HTR-8/SVneo (cell line): ENCODE measurements at regions not wholly inside any gene's neighbourhood (a gene's known extent, or its start where the extent isn't known, plus 50 kb on each side); places are given as distances from the start of the nearest gene placed in this dataset.

ENCODE experiments used
- DNase-seq: peaks from one replicate; pipeline ENCODE4 v3.0.0; 2011; ENCODE audit warnings: low spot score, mixed read lengths; ENCODE audit not compliant: insufficient read length
- FAIRE-seq: peaks from 2 replicates; lab custom pipeline; 2011; peaks lifted over from hg19 to GRCh38; lab: Jason Lieb, UNC

GRCh38 chr17:5812590-5812989 lies 228.3 kb upstream of the NLRP1 start:
- DNase-seq (no peak), FAIRE-seq (no peak)

GRCh38 chr17:5813357-5813756 lies 229.0 kb upstream of the NLRP1 start:
- FAIRE-seq = no peak
- no peak for DNase-seq

- FAIRE-seq (no peak), DNase-seq (no peak)
These were observed 231.1 kb upstream of the NLRP1 start for GRCh38 chr17:5815396-5815795.

GRCh38 chr17:5816491-5817070 lies 232.3 kb upstream of the NLRP1 start:
- FAIRE-seq = no peak
- DNase-seq = no peak

- FAIRE-seq (no peak), DNase-seq (no peak)
These were observed 233.4 kb upstream of the NLRP1 start for GRCh38 chr17:5817475-5818395.

- FAIRE-seq (no peak), DNase-seq (no peak)
These were observed 235.1 kb upstream of the NLRP1 start for GRCh38 chr17:5819396-5819795.

GRCh38 chr17:5819921-5820685 lies 235.8 kb upstream of the NLRP1 start:
- FAIRE-seq = no peak
- DNase-seq = no peak

GRCh38 chr17:5820721-5821456 lies 236.6 kb upstream of the NLRP1 start:
- DNase-seq (no peak), FAIRE-seq (no peak)

GRCh38 chr17:5821803-5822202 lies 237.5 kb upstream of the NLRP1 start:
- FAIRE-seq = no peak
- DNase-seq = no peak

- FAIRE-seq = no peak
- no peak for DNase-seq
These were observed 238.2 kb upstream of the NLRP1 start for GRCh38 chr17:5822281-5823060.

GRCh38 chr17:5823219-5823618 lies 238.9 kb upstream of the NLRP1 start:
- no peak for FAIRE-seq
- no peak for DNase-seq

- FAIRE-seq = peak; percentile 31
- no peak for DNase-seq
These were observed 241.5 kb upstream of the NLRP1 start for GRCh38 chr17:5825717-5826330.

GRCh38 chr17:5826384-5826783 lies 242.1 kb upstream of the NLRP1 start:
- DNase-seq (no peak), FAIRE-seq (no peak)

GRCh38 chr17:5830921-5831320 lies 239.3 kb upstream of the WSCD1 start:
- FAIRE-seq = no peak
- no peak for DNase-seq

GRCh38 chr17:5832886-5833285 lies 237.3 kb upstream of the WSCD1 start:
- FAIRE-seq (no peak), DNase-seq (no peak)

GRCh38 chr17:5837055-5837491 lies 233.1 kb upstream of the WSCD1 start:
- FAIRE-seq = no peak
- no peak for DNase-seq

GRCh38 chr17:5838661-5839300 lies 231.4 kb upstream of the WSCD1 start:
- FAIRE-seq (no peak), DNase-seq (no peak)

- DNase-seq (no peak), FAIRE-seq (no peak)
These were observed 229.2 kb upstream of the WSCD1 start for GRCh38 chr17:5840811-5841446.
